Hematopoietic multipotent progenitor cell (in vitro differentiated cells): ENCODE measurements at regions not wholly inside any gene's neighbourhood (a gene's known extent, or its start where the extent isn't known, plus 50 kb on each side); places are given as distances from the start of the nearest gene placed in this dataset.
"Not testable (repeated sequence)": the region's sequence is repeated elsewhere in the genome, so short reads cannot be mapped to it uniquely, and the experiment has no call there.

Experiments used
- DNase-seq, 3 donors: peaks; one replicate each; pipeline ENCODE4 v3.0.0-alpha.2; 2011 to 2015; ENCODE audit warnings: low read depth in 2 of 3, low spot score in 2 of 3

GRCh38 chr4:66229885-66230284, 559.6 kb upstream of the EPHA5 start:
- DNase-seq, result no peak

DNA sequence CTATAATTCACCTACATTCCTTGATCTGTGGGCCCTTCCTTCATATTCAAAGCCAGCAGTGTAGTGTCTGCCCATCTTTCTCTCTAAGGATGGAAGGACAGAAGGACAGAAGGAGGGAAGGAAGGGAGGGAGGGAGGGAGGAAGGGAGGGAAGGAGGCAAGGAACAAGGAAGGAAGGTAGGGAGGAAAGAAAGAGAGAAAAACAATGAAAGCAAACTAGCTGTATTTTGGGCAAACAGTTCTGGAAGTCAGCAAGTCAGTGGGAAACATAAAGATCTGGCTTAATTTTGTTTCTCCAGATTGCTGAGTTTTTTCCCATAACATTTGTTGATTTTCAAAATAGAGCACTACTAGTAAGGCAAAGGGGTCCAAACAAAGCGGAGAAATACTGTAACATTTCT, 555.2 kb upstream of the EPHA5 start:
- no peak for DNase-seq

DNA sequence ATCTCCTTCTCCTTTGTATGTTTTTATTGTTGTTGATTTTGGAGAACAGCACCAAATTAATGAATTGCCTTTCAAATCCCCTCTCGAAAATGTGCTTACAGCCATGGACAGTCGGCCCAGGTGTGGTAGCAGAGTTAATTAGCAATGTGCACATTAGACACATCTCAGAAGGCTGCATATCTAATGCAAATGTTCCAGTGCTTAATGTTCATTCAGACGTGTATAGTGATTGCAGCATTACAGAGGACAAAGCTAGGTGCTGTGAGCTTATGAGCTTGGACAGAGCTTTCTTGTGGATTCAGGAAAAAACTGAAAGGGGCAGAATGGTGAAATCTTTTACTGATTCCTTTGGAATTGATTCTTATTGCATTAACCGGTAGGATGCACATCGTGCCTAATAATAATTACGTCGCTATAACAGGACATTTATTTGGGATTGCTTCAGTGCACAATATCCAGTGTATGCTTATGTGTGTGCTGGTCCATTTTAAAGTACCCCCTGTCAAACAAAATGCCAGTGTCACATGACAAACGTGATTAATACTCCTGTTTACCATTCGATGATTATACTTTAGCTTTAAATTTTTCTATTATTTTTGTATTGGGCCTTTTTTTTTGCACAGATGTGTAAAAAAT, 552.9 kb upstream of the EPHA5 start:
- no peak for DNase-seq

DNA sequence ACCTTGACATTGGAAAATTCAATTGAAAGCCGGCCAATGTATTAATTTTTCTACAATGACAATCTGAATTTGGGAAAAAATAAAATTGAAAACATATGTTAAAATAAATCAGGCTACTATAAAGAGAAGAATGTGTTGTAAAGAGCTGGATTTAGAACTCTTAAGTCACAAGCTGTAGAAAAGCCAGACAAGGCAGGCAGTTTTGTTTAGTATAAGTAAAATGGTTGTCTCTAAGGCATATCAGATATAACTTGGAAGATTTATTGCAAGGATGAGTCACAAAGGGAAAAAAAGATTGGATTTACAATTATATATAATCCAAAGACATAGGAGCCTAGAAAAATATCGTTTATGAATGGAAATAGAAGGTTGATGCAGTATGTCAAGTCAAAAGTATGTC, 549.1 kb upstream of the EPHA5 start:
- no peak for DNase-seq

GRCh38 chr4:66216252-66216651, 546.0 kb upstream of the EPHA5 start:
- DNase-seq, result no peak

DNA sequence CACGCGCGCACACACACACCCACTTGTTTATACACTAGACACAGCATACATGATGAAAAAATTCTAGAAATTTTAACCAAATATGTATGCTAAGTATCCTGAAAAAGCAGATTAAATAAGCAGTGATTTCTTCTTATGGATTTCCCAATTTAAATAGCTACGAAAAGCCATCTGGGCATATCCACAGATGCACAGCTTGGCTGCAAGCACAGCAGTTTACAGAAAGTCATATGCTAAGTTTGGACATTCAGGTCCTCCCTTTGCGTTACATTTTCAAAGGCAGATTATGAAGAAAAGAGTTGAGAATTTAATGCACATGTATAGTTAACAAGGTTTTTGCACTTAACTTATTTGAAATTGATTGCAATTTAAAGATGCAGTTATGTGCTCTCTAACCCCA, 542.2 kb upstream of the EPHA5 start:
- no peak for DNase-seq

GRCh38 chr4:66204534-66205247, 534.4 kb upstream of the EPHA5 start:
- no peak for DNase-seq

GRCh38 chr4:66202870-66203269, 532.6 kb upstream of the EPHA5 start:
- DNase-seq, result no peak

GRCh38 chr4:66197451-66197850, 527.2 kb upstream of the EPHA5 start:
- DNase-seq, result no peak

- no peak for DNase-seq
These were observed 523.2 kb upstream of the EPHA5 start for GRCh38 chr4:66193487-66193886.

- no peak for DNase-seq
These were observed 517.0 kb upstream of the EPHA5 start for GRCh38 chr4:66187175-66187720.

DNA sequence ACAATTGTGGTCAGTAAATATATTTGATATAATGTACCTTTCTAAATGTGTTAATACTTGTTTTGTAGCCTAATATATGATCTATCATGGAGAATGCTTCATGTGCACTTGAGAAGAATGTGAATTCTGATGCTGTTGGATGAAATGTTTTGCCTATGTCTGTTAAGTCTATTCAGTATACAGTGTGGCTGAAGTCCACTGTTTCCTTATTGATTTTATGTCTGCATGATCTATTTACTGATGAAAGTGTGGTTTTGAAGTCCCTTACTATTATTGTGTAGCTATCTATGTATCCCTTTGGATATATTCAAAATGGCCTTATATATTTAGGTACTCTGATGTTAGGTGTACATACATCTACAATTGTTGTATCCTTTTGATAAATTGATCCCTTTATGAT, 515.8 kb upstream of the EPHA5 start:
- no peak for DNase-seq

GRCh38 chr4:66182636-66183035, 512.3 kb upstream of the EPHA5 start:
- no peak for DNase-seq

DNA sequence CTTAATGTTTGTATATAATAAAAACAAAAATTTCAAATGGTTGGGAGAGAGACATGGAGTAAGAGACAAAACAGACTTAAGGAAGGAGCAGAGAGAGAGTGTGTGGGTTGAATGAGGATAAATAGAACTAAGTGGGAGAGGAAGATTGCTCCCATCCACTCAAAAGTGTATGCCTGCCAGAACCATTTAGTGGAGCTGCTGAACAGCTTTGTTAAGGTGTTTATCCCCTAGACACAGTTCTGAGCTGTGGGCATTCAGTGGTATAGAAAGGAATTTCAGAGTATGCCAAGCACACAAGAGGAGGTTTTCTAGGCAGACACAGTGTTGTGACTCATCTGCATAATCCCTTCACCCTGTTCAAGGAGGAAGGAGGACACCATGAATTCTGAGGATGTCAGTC, 508.6 kb upstream of the EPHA5 start:
- DNase-seq, result no peak

- no peak for DNase-seq
These were observed 499.1 kb upstream of the EPHA5 start for GRCh38 chr4:66169341-66169740.

GRCh38 chr4:66164869-66165268, 494.6 kb upstream of the EPHA5 start:
- no peak for DNase-seq

- no peak for DNase-seq
These were observed 490.3 kb upstream of the EPHA5 start for GRCh38 chr4:66160606-66161005.

DNA sequence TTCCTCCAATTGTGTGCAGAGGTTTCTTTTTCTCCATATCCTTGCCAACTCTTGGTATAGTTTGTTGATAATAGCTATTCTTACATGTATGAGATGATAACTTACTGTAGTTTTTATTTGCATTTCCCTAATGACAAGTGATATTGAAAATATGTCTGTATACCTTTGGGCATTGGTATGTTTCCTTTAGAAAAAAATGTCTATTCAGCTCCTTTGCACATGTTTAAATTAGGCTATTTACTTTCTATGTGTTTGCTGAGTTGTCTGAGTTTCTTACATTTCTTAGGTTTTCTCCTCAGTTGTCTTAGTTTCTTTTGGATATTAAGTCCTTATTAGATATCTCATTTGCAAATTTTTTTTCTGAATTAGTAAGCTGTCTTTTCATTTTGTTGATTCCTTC, 487.3 kb upstream of the EPHA5 start:
- DNase-seq, result no peak

DNA sequence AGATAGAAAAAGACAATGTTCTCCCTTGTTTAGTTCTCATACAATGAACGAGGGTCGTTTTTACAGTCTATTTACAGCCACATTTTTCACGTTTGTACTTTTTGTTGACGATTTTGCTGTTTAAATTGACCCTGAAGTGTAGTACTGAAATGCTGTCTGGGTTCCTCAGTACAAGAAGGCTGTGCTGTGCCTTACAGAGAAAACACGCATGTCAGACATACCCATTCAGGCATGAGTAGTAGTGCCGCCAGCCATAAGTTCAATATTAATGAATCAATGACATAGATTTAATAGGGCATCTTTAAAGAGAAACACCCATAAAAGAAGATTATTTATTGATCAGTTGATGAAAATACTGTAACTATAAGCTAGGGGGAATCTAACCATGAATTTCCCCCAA, 459.8 kb upstream of the EPHA5 start:
- DNase-seq, result no peak

- DNase-seq, result no peak
These were observed 453.6 kb upstream of the EPHA5 start for GRCh38 chr4:66123831-66124413.

DNA sequence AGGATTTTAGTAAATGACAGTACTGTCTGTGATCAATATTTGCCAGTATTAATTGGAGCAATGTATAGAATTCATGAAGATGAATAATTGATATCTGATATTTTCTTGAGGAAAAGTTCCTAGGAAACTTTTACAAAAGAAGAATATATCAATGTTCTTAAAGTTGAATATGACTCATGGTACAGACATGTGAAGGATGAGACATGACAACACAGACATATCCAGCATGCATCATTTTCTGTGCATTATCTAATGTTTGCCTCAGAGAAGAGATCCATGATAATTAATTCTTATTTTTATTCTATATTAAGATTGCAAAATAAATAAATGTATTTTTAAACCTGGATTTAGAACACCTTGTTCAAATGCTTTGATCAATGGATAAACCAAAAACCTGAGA, 452.9 kb upstream of the EPHA5 start:
- DNase-seq, result no peak

- DNase-seq, result not testable (repeated sequence)
These were observed 444.9 kb upstream of the EPHA5 start for GRCh38 chr4:66115231-66115630.
